ENCODE measurements at regions not wholly inside any gene's neighbourhood (a gene's known extent, or its start where the extent isn't known, plus 50 kb on each side); places are given as distances from the start of the nearest gene placed in this dataset.

- TF ChIP-seq CTCF (IDR thresholded peaks at IDR 0.05), result no peak
- TF ChIP-seq POLR2A (IDR thresholded peaks at IDR 0.05), result no peak
These were observed 63.0 kb upstream of the NXT1 start for GRCh38 chr20:23287354-23288190.
